ENCODE measurements at regions not wholly inside any gene's neighbourhood (a gene's known extent, or its start where the extent isn't known, plus 50 kb on each side); places are given as distances from the start of the nearest gene placed in this dataset.

- TF ChIP-seq ZNF274 (IDR thresholded peaks at IDR 0.05; ENCODE audit: borderline replicate concordance, extremely low read depth, low read length) (no peak), JUND (IDR thresholded peaks at IDR 0.05; ENCODE audit: low read length) (no peak), MAX (IDR thresholded peaks at IDR 0.05) (no peak), RBBP5 (IDR thresholded peaks at IDR 0.05; ENCODE audit: borderline replicate concordance, low read depth, low read length) (no peak), POU5F1 (IDR thresholded peaks at IDR 0.05; ENCODE audit: low read depth, low read length) (no peak), EP300 (IDR thresholded peaks at IDR 0.05; ENCODE audit: borderline replicate concordance in 1 of 2, low read depth in 2 of 2, low read length in 2 of 2) (no peak), TEAD4 (IDR thresholded peaks at IDR 0.05; ENCODE audit: low read depth, low read length) (no peak), POLR2AphosphoS5 (IDR thresholded peaks at IDR 0.05; ENCODE audit: low read depth, low read length) (no peak), SUZ12 (IDR thresholded peaks at IDR 0.05; ENCODE audit: low read length) (no peak), PHF8 (conservative IDR thresholded peaks at IDR 0.05; ENCODE audit: low read depth, low read length) (no peak), JUN (IDR thresholded peaks at IDR 0.05; ENCODE audit: low read depth, low read length) (no peak), CTCF (IDR thresholded peaks at IDR 0.05; ENCODE audit: control extremely low read depth in 1 of 3, insufficient read depth in 1 of 3, low read depth in 1 of 3, low read length in 3 of 3) (no peak), TAF1 (IDR thresholded peaks at IDR 0.05; ENCODE audit: low read depth, low read length) (no peak)
Observed at GRCh38 chr6:40717411-40718057, 130.4 kb upstream of the LRFN2 start.
